Coronary artery (tissue), 2 donors: ENCODE measurements at regions not wholly inside any gene's neighbourhood (a gene's known extent, or its start where the extent isn't known, plus 50 kb on each side); places are given as distances from the start of the nearest gene placed in this dataset.

Experiments
- DNase-seq: peaks from one replicate; pipeline ENCODE4 v3.0.0-alpha.2; 2017; ENCODE audit warnings: low spot score
- H3K27ac ChIP-seq, 2 donors: fragments of 200-600 bp; sonication (generic); one replicate each; pipeline ENCODE4 v1.5.1; 2016 to 2019
- H3K4me3 ChIP-seq: fragments of 200-600 bp; sonication (generic); 2 replicates; pipeline ENCODE4 v1.5.1; 2016; ENCODE audit warnings: mild to moderate bottlenecking, moderate library complexity
- TF ChIP-seq, protein P1 (sequence below): fragments of 200-600 bp; sonication (generic); IDR thresholded peaks from one replicate; pipeline ENCODE4 v1.5.1; 2019; ENCODE audit warnings: antibody characterized with exemption

DNA sequence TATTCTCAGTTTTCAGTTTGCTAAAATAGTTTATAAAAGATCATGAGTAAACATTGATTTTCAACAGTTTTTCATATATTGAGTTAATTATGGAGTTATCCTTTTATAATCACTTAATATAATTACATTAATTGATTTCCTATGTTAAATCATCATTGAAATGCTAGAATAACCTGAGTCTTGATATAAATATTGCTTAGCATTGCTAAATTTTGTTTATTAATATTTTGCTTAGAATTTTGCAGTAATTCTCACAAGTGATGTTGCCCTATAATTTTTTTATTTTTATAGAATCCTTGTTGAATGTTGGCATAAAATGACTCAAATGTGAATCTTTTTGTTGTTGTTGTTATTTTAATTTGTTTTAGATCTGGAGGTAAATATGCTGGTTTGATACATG lies 654.2 kb downstream of the OTOL1 start:
- TF ChIP-seq, protein P1, sequence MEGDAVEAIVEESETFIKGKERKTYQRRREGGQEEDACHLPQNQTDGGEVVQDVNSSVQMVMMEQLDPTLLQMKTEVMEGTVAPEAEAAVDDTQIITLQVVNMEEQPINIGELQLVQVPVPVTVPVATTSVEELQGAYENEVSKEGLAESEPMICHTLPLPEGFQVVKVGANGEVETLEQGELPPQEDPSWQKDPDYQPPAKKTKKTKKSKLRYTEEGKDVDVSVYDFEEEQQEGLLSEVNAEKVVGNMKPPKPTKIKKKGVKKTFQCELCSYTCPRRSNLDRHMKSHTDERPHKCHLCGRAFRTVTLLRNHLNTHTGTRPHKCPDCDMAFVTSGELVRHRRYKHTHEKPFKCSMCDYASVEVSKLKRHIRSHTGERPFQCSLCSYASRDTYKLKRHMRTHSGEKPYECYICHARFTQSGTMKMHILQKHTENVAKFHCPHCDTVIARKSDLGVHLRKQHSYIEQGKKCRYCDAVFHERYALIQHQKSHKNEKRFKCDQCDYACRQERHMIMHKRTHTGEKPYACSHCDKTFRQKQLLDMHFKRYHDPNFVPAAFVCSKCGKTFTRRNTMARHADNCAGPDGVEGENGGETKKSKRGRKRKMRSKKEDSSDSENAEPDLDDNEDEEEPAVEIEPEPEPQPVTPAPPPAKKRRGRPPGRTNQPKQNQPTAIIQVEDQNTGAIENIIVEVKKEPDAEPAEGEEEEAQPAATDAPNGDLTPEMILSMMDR = no peak

DNA sequence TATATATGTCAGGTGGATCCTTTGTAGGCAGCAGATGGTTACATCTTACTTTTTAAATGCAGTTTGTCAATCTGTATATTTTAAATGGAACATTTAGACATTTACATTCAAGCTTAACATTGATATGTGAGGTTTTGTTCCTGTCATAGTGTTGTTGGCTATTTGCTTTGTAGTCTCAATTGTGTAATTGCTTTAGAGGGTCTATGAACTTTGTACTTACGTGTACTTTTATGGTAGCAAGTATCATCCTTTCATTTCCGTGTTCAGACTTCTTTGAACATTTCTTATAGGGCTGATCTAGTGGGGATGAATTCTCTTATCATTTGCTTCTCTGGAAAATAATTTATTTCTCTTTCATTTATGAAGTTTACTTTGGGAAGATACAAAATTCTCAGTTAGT lies 656.0 kb downstream of the OTOL1 start:
- TF ChIP-seq, protein P1 = no peak
- no peak for DNase-seq

More for the DNA sequence above, 654.2 kb downstream of the OTOL1 start:
- DNase-seq = no peak
- H3K4me3 ChIP-seq = no peak overlapping the region
- no peak overlapping the region for H3K27ac ChIP-seq

DNA sequence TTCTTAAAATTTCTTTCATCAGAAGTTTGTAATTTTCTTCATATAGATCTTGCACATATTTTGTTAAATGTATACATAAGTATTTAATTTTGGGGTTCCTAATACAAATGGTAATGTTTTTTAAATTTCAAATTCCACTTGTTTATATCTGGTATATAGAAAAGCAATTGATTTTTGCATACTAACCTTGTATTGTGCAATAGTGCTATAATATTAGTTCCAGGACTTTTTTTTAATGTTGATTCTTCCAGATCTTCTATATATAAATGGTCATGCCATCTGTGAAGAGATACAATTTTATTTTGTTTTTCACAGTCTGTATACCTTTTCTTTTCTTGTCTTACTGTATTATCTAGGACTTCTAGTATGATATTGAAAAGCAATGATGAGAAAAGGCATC lies 665.0 kb downstream of the OTOL1 start:
- no peak overlapping the region for H3K27ac ChIP-seq
- TF ChIP-seq, protein P1 = no peak

More for the DNA sequence above, 656.0 kb downstream of the OTOL1 start:
- H3K4me3 ChIP-seq = no peak overlapping the region
- no peak overlapping the region for H3K27ac ChIP-seq

DNA sequence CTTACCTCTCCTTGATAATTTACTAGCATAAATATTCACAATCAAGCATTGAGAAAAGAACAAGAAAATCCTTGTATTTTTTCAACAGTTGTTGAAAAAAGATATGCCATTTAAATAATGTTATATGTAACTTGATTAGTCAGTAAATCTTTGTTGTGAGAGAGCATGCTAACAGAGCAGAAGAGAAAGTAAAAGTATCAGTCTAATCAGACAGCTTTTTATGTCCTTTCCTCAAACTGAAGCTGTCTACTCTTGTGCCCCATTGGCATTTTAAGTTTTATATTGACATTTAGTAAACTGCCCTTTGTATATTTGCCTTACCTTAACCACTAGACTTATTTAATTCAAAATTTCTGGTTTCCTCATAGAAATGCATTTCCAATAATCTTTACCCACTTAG lies 668.7 kb downstream of the OTOL1 start:
- no peak for DNase-seq
- TF ChIP-seq, protein P1 = no peak
- H3K4me3 ChIP-seq = no peak overlapping the region
- H3K27ac ChIP-seq = no peak overlapping the region

More for the DNA sequence above, 665.0 kb downstream of the OTOL1 start:
- DNase-seq = no peak
- no peak overlapping the region for H3K4me3 ChIP-seq

DNA sequence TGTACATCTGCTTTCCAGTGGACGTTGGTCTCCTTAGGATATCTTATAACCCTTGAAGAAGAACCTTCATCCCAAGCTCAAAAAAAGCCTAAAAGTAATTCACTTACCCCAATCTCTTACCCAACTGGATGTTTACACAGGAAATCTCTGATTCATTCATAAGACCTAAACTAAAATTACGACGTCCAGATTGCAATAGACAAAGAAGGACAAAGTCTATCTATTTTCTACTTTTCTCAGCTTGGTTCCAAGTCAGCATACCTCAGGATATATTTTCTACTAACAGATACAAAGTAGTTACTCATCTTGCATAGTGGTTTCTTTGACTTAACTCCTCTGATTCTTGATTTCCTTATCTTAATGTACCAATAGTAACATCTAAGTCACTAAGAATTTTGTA lies 669.9 kb downstream of the OTOL1 start:
- H3K4me3 ChIP-seq = no peak overlapping the region
- no peak for DNase-seq
- TF ChIP-seq, protein P1 = no peak
- no peak overlapping the region for H3K27ac ChIP-seq

DNA sequence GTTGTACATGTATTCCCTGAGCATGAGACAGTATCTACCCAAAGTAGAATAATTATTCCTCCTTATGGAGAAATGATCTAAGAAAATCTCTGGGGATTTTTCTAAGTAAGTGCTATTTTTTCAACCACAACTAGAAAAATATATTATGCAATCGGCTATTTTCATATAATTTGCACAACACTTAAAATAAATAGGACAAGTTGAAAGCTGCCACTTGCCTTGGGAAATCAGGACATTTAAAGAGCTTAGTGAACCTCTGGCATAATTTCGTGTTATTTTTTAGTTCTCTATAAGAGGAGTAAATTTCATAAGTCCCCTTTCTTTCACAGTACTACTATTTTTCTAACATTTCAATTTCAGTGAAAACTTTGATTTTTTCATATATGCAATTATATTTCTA lies 672.1 kb downstream of the OTOL1 start:
- TF ChIP-seq, protein P1 = no peak
- DNase-seq = no peak
- H3K27ac ChIP-seq = no peak overlapping the region

DNA sequence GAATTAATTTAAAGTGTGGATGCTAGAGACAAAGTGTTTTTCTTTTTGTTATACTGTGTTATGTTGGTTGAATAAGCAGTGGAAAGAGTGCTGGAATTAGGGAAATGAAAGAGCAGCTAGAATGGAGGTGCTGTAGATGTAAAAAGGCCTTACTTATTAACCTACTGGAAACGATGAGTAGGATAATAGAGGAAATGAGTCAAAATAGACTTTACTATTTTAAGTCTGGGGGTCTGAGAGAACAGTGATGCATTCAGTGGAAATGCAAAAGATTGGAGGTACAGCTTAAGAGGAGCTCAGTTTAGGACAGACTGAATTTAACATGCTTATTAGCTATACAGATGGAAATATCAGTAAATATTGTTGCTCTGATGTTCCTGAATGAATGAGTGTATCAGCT lies 674.0 kb downstream of the OTOL1 start:
- DNase-seq = no peak
- TF ChIP-seq, protein P1 = no peak
- no peak overlapping the region for H3K4me3 ChIP-seq
- H3K27ac ChIP-seq = no peak overlapping the region

More for the DNA sequence above, 672.1 kb downstream of the OTOL1 start:
- no peak overlapping the region for H3K4me3 ChIP-seq
